ENCODE measurements at regions not wholly inside any gene's neighbourhood (a gene's known extent, or its start where the extent isn't known, plus 50 kb on each side); places are given as distances from the start of the nearest gene placed in this dataset.

GRCh38 chr9:130755377-130756007, 61.9 kb downstream of the EXOSC2 start:
- Mint-ChIP-seq H3K27me3 (ENCODE audit: low read depth, unreplicated experiment) (no peaks in the 10 kb centered on the region), H3K36me3 (ENCODE audit: low read depth, unreplicated experiment) (peaks cover 1% of the 10 kb centered on the region), H3K4me3 (ENCODE audit: unreplicated experiment) (no peak overlapping the region), H3K27ac (ENCODE audit: unreplicated experiment) (no peak overlapping the region), H3K4me1 (ENCODE audit: low read depth, unreplicated experiment) (peaks cover 18% of the 10 kb centered on the region), H3K9me3 (ENCODE audit: unreplicated experiment) (peaks cover 2% of the 10 kb centered on the region)
- Histone ChIP-seq H4K20me1 (ENCODE audit: insufficient read depth, low read length) (peaks cover 44% of the 10 kb centered on the region), H3K9me3 (ENCODE audit: insufficient read depth, low read depth, low read length) (no peaks in the 10 kb centered on the region), H3K27me3 (ENCODE audit: insufficient read depth, low read length) (no peaks in the 10 kb centered on the region), H3K4me1 (ENCODE audit: insufficient read depth, low read length) (peaks cover 5% of the 10 kb centered on the region), H3K79me2 (ENCODE audit: insufficient read depth, low read length) (peaks cover 55% of the 10 kb centered on the region), H3K36me3 (ENCODE audit: insufficient read depth, low read length) (no peaks in the 10 kb centered on the region), H3K27ac (ENCODE audit: low read depth, low read length) (no peak overlapping the region), H3K4me3 (ENCODE audit: insufficient read depth, low read depth, low read length) (no peak overlapping the region), H2AFZ (ENCODE audit: low read depth, low read length) (no peak overlapping the region), H3K4me2 (ENCODE audit: low read length) (no peak overlapping the region), H3K9ac (ENCODE audit: low read length) (no peak overlapping the region)
- no peak for TF ChIP-seq EZH2 (IDR thresholded peaks at IDR 0.05; ENCODE audit: insufficient read depth, low read length)
- TF ChIP-seq, protein P1, sequence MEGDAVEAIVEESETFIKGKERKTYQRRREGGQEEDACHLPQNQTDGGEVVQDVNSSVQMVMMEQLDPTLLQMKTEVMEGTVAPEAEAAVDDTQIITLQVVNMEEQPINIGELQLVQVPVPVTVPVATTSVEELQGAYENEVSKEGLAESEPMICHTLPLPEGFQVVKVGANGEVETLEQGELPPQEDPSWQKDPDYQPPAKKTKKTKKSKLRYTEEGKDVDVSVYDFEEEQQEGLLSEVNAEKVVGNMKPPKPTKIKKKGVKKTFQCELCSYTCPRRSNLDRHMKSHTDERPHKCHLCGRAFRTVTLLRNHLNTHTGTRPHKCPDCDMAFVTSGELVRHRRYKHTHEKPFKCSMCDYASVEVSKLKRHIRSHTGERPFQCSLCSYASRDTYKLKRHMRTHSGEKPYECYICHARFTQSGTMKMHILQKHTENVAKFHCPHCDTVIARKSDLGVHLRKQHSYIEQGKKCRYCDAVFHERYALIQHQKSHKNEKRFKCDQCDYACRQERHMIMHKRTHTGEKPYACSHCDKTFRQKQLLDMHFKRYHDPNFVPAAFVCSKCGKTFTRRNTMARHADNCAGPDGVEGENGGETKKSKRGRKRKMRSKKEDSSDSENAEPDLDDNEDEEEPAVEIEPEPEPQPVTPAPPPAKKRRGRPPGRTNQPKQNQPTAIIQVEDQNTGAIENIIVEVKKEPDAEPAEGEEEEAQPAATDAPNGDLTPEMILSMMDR (IDR thresholded peaks at IDR 0.05; ENCODE audit: insufficient read depth, low read depth, low read length), result no peak
- FAIRE-seq (no peak), DNase-seq (ENCODE audit: low read depth) (no peak)

DNA sequence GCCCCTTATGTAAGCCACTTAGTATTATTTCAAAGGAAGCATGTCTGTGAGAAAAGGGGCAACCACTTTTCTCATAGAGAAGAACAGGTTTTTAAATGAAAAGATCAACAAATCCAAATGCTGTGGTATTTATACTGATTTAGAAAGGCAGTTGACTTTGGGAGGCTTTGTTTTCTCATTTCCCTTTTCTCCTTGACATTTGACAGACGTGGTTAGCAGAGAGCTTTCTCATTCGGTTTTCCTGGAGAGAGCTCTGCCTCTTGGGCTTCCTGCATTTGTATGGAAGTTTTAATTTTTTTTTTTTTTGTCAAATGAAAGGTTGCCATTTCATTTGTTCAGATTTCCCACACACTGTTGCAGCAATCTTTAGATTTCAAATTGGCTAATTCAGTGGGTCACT, 62.5 kb downstream of the EXOSC2 start:
- FAIRE-seq (no peak), DNase-seq (ENCODE audit: low read depth) (no peak)
- Mint-ChIP-seq H3K4me1 (ENCODE audit: low read depth, unreplicated experiment) (peaks cover 18% of the 10 kb centered on the region), H3K9me3 (ENCODE audit: unreplicated experiment) (peaks cover 2% of the 10 kb centered on the region), H3K27ac (ENCODE audit: unreplicated experiment) (no peak overlapping the region), H3K4me3 (ENCODE audit: unreplicated experiment) (no peak overlapping the region), H3K27me3 (ENCODE audit: low read depth, unreplicated experiment) (no peaks in the 10 kb centered on the region), H3K36me3 (ENCODE audit: low read depth, unreplicated experiment) (no peaks in the 10 kb centered on the region)
- no peaks in the 10 kb centered on the region for H3K9me3 ChIP-seq (ENCODE audit: insufficient read depth, low read depth, low read length)
- H2AFZ ChIP-seq (ENCODE audit: low read depth, low read length), result no peak overlapping the region
- H3K79me2 ChIP-seq (ENCODE audit: insufficient read depth, low read length), result peaks cover 55% of the 10 kb centered on the region
- no peak overlapping the region for H3K9ac ChIP-seq (ENCODE audit: low read length)
- H3K4me2 ChIP-seq (ENCODE audit: low read length), result peak overlapping the region; percentile 4
- H4K20me1 ChIP-seq (ENCODE audit: insufficient read depth, low read length), result peaks cover 44% of the 10 kb centered on the region
- no peak overlapping the region for H3K27ac ChIP-seq (ENCODE audit: low read depth, low read length)
- no peaks in the 10 kb centered on the region for H3K36me3 ChIP-seq (ENCODE audit: insufficient read depth, low read length)
- H3K4me1 ChIP-seq (ENCODE audit: insufficient read depth, low read length), result peaks cover 5% of the 10 kb centered on the region
- H3K4me3 ChIP-seq (ENCODE audit: insufficient read depth, low read depth, low read length), result no peak overlapping the region
- TF ChIP-seq EZH2 (IDR thresholded peaks at IDR 0.05; ENCODE audit: insufficient read depth, low read length), result no peak
- TF ChIP-seq, protein P1 (IDR thresholded peaks at IDR 0.05; ENCODE audit: insufficient read depth, low read depth, low read length), result no peak
- H3K27me3 ChIP-seq (ENCODE audit: insufficient read depth, low read length), result no peaks in the 10 kb centered on the region

DNA sequence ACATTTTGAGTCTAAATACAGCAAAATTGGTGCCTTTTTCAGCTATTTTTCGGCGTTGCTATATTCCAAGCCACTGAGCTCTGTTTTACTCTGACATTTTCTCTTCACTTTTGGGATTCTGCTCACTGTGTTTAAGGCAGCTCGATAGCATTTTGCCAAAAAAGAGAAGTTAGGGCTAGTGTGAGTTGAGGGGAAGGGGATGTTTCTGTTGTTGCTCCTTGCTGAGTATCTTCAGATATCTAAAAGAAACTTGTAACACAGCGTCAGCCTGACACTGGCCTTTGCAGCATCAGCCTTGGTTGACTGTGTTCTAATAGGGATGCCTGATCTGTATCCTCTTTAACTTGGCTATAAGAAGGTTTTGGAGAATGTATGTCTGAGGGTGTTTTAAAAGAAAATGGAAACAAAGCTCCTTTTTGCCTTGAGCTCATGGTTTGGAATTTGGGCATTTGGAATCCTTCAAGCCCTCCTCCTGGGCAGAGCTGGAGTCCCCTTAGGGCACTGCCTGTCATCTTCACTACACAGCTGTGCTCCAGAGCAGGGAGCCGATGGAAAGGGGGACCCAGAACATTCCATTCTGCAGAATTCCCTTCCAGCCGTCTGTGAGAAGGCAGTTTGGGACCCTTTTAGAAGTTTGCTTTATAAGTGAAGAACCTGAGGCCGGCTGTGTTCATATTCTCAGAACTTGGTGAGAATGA, 63.0 kb downstream of the EXOSC2 start:
- no peak overlapping the region for H3K4me3 ChIP-seq (ENCODE audit: insufficient read depth, low read depth, low read length)
- no peaks in the 10 kb centered on the region for H3K27me3 Mint-ChIP-seq (ENCODE audit: low read depth, unreplicated experiment)
- H3K9me3 ChIP-seq (ENCODE audit: insufficient read depth, low read depth, low read length), result no peaks in the 10 kb centered on the region
- H4K20me1 ChIP-seq (ENCODE audit: insufficient read depth, low read length), result peaks cover 40% of the 10 kb centered on the region
- H3K4me3 Mint-ChIP-seq (ENCODE audit: unreplicated experiment), result peak overlapping the region; percentile 16
- H3K4me2 ChIP-seq (ENCODE audit: low read length), result peak overlapping the region; percentile 4
- no peak overlapping the region for H2AFZ ChIP-seq (ENCODE audit: low read depth, low read length)
- H3K9me3 Mint-ChIP-seq (ENCODE audit: unreplicated experiment), result peaks cover 2% of the 10 kb centered on the region
- H3K36me3 Mint-ChIP-seq (ENCODE audit: low read depth, unreplicated experiment), result no peaks in the 10 kb centered on the region
- no peak for TF ChIP-seq EZH2 (IDR thresholded peaks at IDR 0.05; ENCODE audit: insufficient read depth, low read length)
- TF ChIP-seq, protein P1 (IDR thresholded peaks at IDR 0.05; ENCODE audit: insufficient read depth, low read depth, low read length), result no peak
- peaks cover 57% of the 10 kb centered on the region for H3K79me2 ChIP-seq (ENCODE audit: insufficient read depth, low read length)
- H3K27ac Mint-ChIP-seq (ENCODE audit: unreplicated experiment), result no peak overlapping the region
- H3K27me3 ChIP-seq (ENCODE audit: insufficient read depth, low read length), result no peaks in the 10 kb centered on the region
- FAIRE-seq, result no peak
- peaks cover 18% of the 10 kb centered on the region for H3K4me1 Mint-ChIP-seq (ENCODE audit: low read depth, unreplicated experiment)
- no peak for DNase-seq (ENCODE audit: low read depth)
- peaks cover 5% of the 10 kb centered on the region for H3K4me1 ChIP-seq (ENCODE audit: insufficient read depth, low read length)
- H3K27ac ChIP-seq (ENCODE audit: low read depth, low read length), result no peak overlapping the region
- no peaks in the 10 kb centered on the region for H3K36me3 ChIP-seq (ENCODE audit: insufficient read depth, low read length)
- no peak overlapping the region for H3K9ac ChIP-seq (ENCODE audit: low read length)
